PC-9 (cell line): ENCODE measurements at regions not wholly inside any gene's neighbourhood (a gene's known extent, or its start where the extent isn't known, plus 50 kb on each side); places are given as distances from the start of the nearest gene placed in this dataset.

ENCODE experiments used
- BruUV-seq: library from RNA; stranded (reverse); fragments of 400-500 nt; replicated peaks from 2 replicates; lab custom pipeline; 2021; lab: Mats Ljungman, UMichigan
- CTCF ChIA-PET: fragments of 300-600 bp; sonication (Branson Sonifier 250); formaldehyde crosslinking; loops from one replicate; lab custom pipeline; 2022; ENCODE audit warnings: antibody characterized with exemption; lab: Charles Lee
- POLR2A ChIA-PET: fragments of 300-600 bp; sonication (Branson Sonifier 250); formaldehyde crosslinking; loops from one replicate; lab custom pipeline; 2022; ENCODE audit warnings: antibody characterized with exemption; ENCODE audit not compliant: unreplicated experiment; lab: Charles Lee
- DNase-seq, 2 experiments: peaks; one replicate each; pipeline versions ENCODE4 v3.0.0 to v3.0.0-alpha.2; 2015 to 2022; ENCODE audit warnings: mixed read lengths in 1 of 2
- H2AFZ ChIP-seq: fragments of 200-600 bp; sonication (generic); 2 replicates; pipeline ENCODE4 v1.8.1; 2017; ENCODE audit warnings: antibody characterized with exemption
- H3F3A ChIP-seq: fragments of 200-600 bp; sonication (generic); 2 replicates; pipeline ENCODE4 v1.8.1; 2017; ENCODE audit warnings: antibody characterized with exemption, mild to moderate bottlenecking, low read depth; ENCODE audit not compliant: insufficient read depth
- H3K27ac ChIP-seq: fragments of 200-600 bp; sonication (generic); 2 replicates; pipeline ENCODE4 v1.6.1; 2016; ENCODE audit warnings: mixed run types
- H3K27me3 ChIP-seq: fragments of 200-600 bp; sonication (generic); 2 replicates; pipeline ENCODE4 v1.6.1; 2016; ENCODE audit warnings: low read depth, mixed run types; ENCODE audit not compliant: insufficient read depth
- H3K36me3 ChIP-seq: fragments of 200-600 bp; sonication (generic); 2 replicates; pipeline ENCODE4 v1.6.1; 2016; ENCODE audit warnings: low read depth, mixed run types
- H3K4me1 ChIP-seq: fragments of 200-600 bp; sonication (generic); replicated peaks from 2 replicates; pipeline ENCODE4 v1.6.1; 2016; ENCODE audit warnings: mixed run types; ENCODE audit not compliant: insufficient read depth
- H3K4me2 ChIP-seq: fragments of 200-600 bp; sonication (generic); 2 replicates; pipeline ENCODE4 v1.6.1; 2017; ENCODE audit warnings: mixed run types
- H3K4me3 ChIP-seq: fragments of 200-600 bp; sonication (generic); 2 replicates; pipeline ENCODE4 v1.6.1; 2016; ENCODE audit warnings: mixed run types
- H3K79me2 ChIP-seq: fragments of 200-600 bp; sonication (generic); 2 replicates; pipeline ENCODE4 v1.6.1; 2017; ENCODE audit warnings: low read depth, mixed run types
- H3K9me2 ChIP-seq: fragments of 200-600 bp; sonication (generic); 2 replicates; pipeline ENCODE4 v1.8.1; 2017; ENCODE audit warnings: mild to moderate bottlenecking; ENCODE audit not compliant: insufficient read depth
- H3K9me3 ChIP-seq: fragments of 200-600 bp; sonication (generic); 2 replicates; pipeline ENCODE4 v1.8.1; 2016; ENCODE audit warnings: low read depth; ENCODE audit not compliant: insufficient read depth
- H4K20me1 ChIP-seq: fragments of 200-600 bp; sonication (generic); 2 replicates; pipeline ENCODE4 v1.8.1; 2017; ENCODE audit not compliant: insufficient read depth
- EZH2 ChIP-seq: fragments of 200-600 bp; sonication (generic); IDR thresholded peaks from 2 replicates; pipeline ENCODE4 v1.8.0; 2017; ENCODE audit warnings: antibody characterized with exemption, low read depth
- intact Hi-C: fragments of 100-400 bp; cut with micrococcal nuclease; formaldehyde crosslinking; loops from one replicate; pipeline ENCODE4 v1.10.0; 2022; ENCODE audit not compliant: unreplicated experiment
- TF ChIP-seq, protein P1 (sequence below): fragments of 200-600 bp; sonication (generic); conservative IDR thresholded peaks from 2 replicates; pipeline ENCODE4 v1.6.1; 2017; ENCODE audit warnings: mixed run types, antibody characterized with exemption, mild to moderate bottlenecking, moderate library complexity

DNA sequence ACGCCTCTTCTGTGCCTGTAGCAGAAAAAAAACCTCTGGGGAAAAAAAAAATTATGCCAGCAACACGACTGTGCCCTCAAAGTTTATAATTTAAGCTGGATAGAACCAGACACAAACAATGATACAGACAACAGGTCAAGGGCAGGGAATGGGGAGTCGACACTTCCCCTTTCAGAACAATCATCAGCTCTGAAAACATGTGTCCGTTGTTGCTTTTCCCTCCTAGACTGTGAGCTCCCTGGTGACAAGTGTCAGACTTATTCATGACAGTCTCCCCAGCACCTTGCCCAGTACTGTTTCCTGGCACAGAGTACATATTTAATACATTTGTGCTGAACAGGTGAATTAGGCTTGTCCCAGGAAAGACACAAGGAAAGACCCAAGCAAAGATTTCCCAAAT lies 178.3 kb downstream of the SOX9 start:
- H3K36me3 ChIP-seq, result no peaks in the 10 kb centered on the region
- intact Hi-C loops, result no loop called here
- no peak overlapping the region for H2AFZ ChIP-seq
- no peak overlapping the region for H3K4me3 ChIP-seq
- H3K4me1 ChIP-seq, result peaks cover 23% of the 10 kb centered on the region
- TF ChIP-seq EZH2, result no peak
- TF ChIP-seq, protein P1, sequence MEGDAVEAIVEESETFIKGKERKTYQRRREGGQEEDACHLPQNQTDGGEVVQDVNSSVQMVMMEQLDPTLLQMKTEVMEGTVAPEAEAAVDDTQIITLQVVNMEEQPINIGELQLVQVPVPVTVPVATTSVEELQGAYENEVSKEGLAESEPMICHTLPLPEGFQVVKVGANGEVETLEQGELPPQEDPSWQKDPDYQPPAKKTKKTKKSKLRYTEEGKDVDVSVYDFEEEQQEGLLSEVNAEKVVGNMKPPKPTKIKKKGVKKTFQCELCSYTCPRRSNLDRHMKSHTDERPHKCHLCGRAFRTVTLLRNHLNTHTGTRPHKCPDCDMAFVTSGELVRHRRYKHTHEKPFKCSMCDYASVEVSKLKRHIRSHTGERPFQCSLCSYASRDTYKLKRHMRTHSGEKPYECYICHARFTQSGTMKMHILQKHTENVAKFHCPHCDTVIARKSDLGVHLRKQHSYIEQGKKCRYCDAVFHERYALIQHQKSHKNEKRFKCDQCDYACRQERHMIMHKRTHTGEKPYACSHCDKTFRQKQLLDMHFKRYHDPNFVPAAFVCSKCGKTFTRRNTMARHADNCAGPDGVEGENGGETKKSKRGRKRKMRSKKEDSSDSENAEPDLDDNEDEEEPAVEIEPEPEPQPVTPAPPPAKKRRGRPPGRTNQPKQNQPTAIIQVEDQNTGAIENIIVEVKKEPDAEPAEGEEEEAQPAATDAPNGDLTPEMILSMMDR, result no peak
- H3K4me2 ChIP-seq, result no peak overlapping the region
- H3K9me3 ChIP-seq, result no peaks in the 10 kb centered on the region
- H3K27me3 ChIP-seq, result no peaks in the 10 kb centered on the region
- no peaks in the 10 kb centered on the region for H3K79me2 ChIP-seq
- no peaks in the 10 kb centered on the region for H3F3A ChIP-seq
- no peaks in the 10 kb centered on the region for H3K9me2 ChIP-seq
- ChIA-PET POLR2A (interaction anchor here (0.6 kb wide), 1 partner anchor 387 kb away, joined by 5 read pairs; no protein-coding TSS in a partner anchor), CTCF (no interaction called here)
- H3K27ac ChIP-seq, result no peak overlapping the region
- no TSS peak for BruUV-seq
- H4K20me1 ChIP-seq, result no peaks in the 10 kb centered on the region
- no peak for DNase-seq

DNA sequence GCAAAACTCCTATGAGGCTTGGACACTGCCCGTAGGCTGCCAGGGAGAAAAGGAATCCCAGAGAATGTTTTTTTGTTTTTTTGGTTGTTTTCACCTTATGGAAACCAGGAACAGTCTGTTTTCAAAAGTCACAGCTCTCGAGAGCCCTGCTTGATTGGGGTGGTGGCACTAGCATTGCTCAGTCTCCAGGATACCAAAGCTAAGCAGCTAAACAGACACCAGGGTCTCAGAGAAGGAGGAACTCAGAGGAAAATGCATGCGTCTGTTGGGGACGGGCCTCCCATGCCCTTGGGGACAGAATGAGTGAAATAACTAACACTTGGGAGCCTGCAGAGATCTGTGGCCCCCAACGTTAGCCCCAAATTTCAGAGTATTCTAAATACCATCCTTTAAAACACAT lies 178.8 kb downstream of the SOX9 start:
- no peak for DNase-seq
- BruUV-seq, result no TSS peak
- POLR2A ChIA-PET, result no interaction called here

DNA sequence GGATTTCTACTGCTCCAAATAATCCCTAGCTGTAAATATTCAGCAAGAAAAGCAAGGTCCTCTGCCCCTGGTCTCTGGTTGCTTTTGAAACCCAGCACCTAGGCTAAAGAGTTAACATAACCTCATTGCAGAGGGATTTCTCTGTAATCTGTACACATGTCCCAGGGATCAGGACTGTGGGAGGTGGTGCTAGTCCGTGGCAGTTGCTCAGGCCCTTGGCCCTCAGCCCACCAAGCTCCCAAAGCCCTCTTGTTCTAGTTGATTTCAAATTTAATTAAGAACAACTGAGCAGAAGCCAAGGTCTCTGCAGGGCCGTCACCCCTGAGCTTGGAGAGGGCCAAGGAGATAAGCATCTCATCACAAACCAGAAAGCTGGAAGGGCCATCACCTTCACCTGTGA lies 181.1 kb downstream of the SOX9 start:
- H3K4me2 ChIP-seq, result no peak overlapping the region
- H4K20me1 ChIP-seq, result no peaks in the 10 kb centered on the region
- ChIA-PET CTCF (no interaction called here), POLR2A (no interaction called here)
- H2AFZ ChIP-seq, result no peak overlapping the region
- H3K27ac ChIP-seq, result no peak overlapping the region
- intact Hi-C loops, result no loop called here
- H3K36me3 ChIP-seq, result no peaks in the 10 kb centered on the region
- H3K4me3 ChIP-seq, result no peak overlapping the region
- TF ChIP-seq, protein P1, result no peak
- TF ChIP-seq EZH2, result no peak
- 0 out of 2 replicates have a peak, but pooled peaks cover 6% of the 10 kb centered on the region for H3F3A ChIP-seq
- H3K4me1 ChIP-seq, result peaks cover 25% of the 10 kb centered on the region
- H3K9me3 ChIP-seq, result no peaks in the 10 kb centered on the region
- no peaks in the 10 kb centered on the region for H3K9me2 ChIP-seq
- DNase-seq, result no peak
- no TSS peak for BruUV-seq
- H3K79me2 ChIP-seq, result no peaks in the 10 kb centered on the region
- no peaks in the 10 kb centered on the region for H3K27me3 ChIP-seq

More for the DNA sequence above, 178.8 kb downstream of the SOX9 start:
- H4K20me1 ChIP-seq, result no peaks in the 10 kb centered on the region
- H3K4me2 ChIP-seq, result no peak overlapping the region
- CTCF ChIA-PET, result no interaction called here
- H3F3A ChIP-seq, result no peaks in the 10 kb centered on the region
- TF ChIP-seq EZH2, result no peak
- TF ChIP-seq, protein P1, result no peak
- peaks cover 23% of the 10 kb centered on the region for H3K4me1 ChIP-seq
- no peaks in the 10 kb centered on the region for H3K79me2 ChIP-seq
- intact Hi-C loops, result no loop called here
- H3K27ac ChIP-seq, result no peak overlapping the region
- no peak overlapping the region for H2AFZ ChIP-seq
- H3K9me3 ChIP-seq, result no peaks in the 10 kb centered on the region
- H3K27me3 ChIP-seq, result no peaks in the 10 kb centered on the region
- no peaks in the 10 kb centered on the region for H3K9me2 ChIP-seq
- no peaks in the 10 kb centered on the region for H3K36me3 ChIP-seq
- H3K4me3 ChIP-seq, result no peak overlapping the region
